ENCODE measurements at regions not wholly inside any gene's neighbourhood (a gene's known extent, or its start where the extent isn't known, plus 50 kb on each side); places are given as distances from the start of the nearest gene placed in this dataset.

DNA sequence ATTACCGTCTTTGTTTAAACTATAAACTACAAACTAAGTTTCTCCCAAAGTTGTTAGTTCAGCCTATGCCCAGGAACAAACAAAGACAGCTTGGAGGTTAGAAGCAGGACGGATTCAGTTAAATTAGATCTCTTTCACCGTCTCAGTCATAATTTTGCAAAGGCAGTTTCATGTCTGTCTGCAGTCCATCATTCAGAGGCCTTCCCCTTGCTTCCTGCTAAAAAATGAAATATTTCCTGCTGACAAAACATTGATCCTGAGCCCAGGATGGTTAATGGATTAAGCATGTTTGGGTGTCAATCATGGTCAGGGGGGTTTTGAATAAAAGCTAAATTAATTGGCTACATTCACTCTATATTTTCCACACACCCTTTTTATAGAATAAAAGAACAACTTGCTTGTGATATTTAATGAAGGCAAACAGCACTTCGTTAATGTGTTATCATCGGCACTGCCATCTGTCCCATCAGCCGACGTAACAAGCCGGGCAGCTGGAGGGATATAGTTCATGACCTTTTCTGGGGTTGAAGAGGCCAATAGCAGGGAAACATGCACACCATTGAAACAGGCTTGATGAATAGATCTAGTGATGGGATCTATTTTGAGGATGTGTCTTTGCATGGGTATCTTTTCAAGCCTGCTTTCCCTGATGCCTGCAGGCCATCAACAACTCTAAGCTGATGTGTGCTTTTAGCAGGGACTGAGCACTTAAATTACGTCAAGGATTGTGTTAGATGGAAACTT is 521.3 kb upstream of the TMEM132C start:
- TF ChIP-seq ZFX (IDR thresholded peaks at IDR 0.05): no peak
- no peak for TF ChIP-seq CTCF (conservative IDR thresholded peaks at IDR 0.05)
- no peak overlapping the region for H3K27ac ChIP-seq

DNA sequence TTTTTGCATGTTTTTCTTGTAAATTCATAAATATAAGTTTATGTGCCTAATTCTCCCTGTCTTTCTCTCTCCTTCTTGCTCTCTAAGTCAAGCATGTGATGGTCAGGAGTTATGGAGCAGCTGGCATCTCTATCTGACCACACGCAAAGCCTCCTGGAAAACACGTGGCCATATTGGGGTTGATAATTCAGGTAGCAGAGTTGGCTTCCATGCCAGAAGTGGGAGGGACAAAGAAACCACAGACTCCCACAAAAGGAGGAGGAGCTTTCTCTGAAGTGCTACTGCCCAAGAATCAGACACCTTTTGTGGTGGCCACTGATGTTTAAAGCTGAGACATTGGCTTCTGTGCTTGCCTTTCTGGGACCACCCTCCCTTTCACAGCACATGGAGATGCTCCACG is 517.6 kb upstream of the TMEM132C start:
- TF ChIP-seq CTCF (conservative IDR thresholded peaks at IDR 0.05): no peak
- TF ChIP-seq ZFX (IDR thresholded peaks at IDR 0.05): no peak
- H3K27ac ChIP-seq: no peak overlapping the region

- no peak overlapping the region for H3K27ac ChIP-seq
Observed at GRCh38 chr12:127750076-127750840, 516.7 kb upstream of the TMEM132C start.

DNA sequence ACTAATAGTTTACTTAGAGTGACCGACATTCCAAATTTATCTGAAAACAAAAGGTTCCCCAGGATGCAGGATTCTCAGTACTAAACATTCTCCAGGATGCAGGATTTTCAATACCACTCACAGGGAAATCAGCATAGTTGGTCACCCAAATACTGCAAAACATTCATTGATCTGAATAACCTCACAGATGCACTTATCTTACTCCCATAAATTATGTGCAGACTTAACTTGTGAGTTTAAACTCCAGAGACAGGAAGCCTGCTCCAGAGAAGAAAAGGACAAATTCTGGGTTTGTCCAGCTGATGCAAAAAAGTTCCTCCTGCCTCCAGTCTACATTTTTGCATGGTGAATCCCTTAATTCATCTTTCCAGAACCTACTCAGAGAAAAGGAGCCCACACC is 514.2 kb upstream of the TMEM132C start:
- no peak for TF ChIP-seq CTCF (conservative IDR thresholded peaks at IDR 0.05)
- TF ChIP-seq ZFX (IDR thresholded peaks at IDR 0.05): no peak
- H3K27ac ChIP-seq: no peak overlapping the region

More at GRCh38 chr12:127750076-127750840, 516.7 kb upstream of the TMEM132C start:
- no peak for TF ChIP-seq CTCF (conservative IDR thresholded peaks at IDR 0.05)
- TF ChIP-seq ZFX (IDR thresholded peaks at IDR 0.05): no peak

DNA sequence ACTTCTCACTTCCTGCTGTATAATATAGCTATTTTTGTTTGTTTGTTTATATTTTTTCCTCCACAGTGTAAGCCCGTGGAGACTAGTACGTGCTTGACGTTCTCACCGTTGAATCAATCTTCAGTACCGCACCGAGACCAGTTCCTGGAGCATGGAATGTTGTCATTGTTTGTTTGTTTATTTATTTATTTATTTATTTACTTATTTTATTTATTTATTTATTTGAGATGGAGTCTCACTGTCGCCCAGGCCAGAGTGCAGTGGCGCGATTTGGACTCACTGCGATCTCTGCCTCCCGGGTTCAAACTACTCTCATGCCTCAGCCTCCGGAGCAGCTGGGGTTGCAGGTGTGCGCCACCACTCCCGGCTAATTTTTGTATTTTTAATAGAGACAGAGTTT is 506.6 kb upstream of the TMEM132C start:
- TF ChIP-seq CTCF (conservative IDR thresholded peaks at IDR 0.05) (no peak), ZFX (IDR thresholded peaks at IDR 0.05) (no peak)
- H3K27ac ChIP-seq: no peak overlapping the region

DNA sequence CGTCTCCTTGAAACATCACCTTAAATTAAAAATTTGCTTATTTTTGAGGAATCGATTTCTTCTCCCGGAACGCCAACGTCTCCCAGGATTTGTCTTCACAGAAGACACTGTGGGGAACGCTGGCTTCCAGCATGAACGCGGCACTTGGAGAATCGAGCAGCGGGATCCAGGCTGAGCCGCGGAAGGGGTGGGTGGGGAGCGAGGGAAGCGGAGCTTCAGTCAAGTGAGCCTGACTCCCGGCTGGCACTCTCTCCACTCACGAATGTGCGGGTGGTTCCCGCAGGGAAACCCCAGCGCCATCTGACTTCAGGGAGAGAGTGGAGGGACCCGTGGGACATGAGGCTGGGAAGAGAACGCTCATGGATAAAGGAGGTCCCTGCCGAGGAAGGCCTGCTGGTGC is 506.0 kb upstream of the TMEM132C start:
- no peak overlapping the region for H3K27ac ChIP-seq
- TF ChIP-seq ZFX (IDR thresholded peaks at IDR 0.05) (no peak), CTCF (conservative IDR thresholded peaks at IDR 0.05) (no peak)

GRCh38 chr12:127761880-127762279 is 505.1 kb upstream of the TMEM132C start:
- no peak overlapping the region for H3K27ac ChIP-seq
- TF ChIP-seq CTCF (conservative IDR thresholded peaks at IDR 0.05): no peak
- no peak for TF ChIP-seq ZFX (IDR thresholded peaks at IDR 0.05)
